K562 (cell line): ENCODE measurements at regions not wholly inside any gene's neighbourhood (a gene's known extent, or its start where the extent isn't known, plus 50 kb on each side); places are given as distances from the start of the nearest gene placed in this dataset.

Experiments used
- ETV6 ChIP-seq, 3 experiments: fragments of 150-350 bp in 1 of 3; sonication (generic) in 1 of 3; formaldehyde crosslinking in 1 of 3; IDR thresholded peaks; 2 replicates each; pipeline versions ENCODE4 v1.6.1 to v1.8.0; 2014 to 2022; ENCODE audit warnings: borderline replicate concordance in 2 of 3, low read depth in 2 of 3, antibody characterized with exemption in 1 of 3, low read length in 1 of 3, mild to moderate bottlenecking in 1 of 3, missing genetic modification reagents in 1 of 3
- EZH2 ChIP-seq: IDR thresholded peaks from 2 replicates; pipeline ENCODE4 v1.6.1; 2012; ENCODE audit warnings: low read depth, mild to moderate bottlenecking, inconsistent platforms, low read length, borderline replicate concordance
- FOXK1 ChIP-seq: sonication (generic); formaldehyde crosslinking; IDR thresholded peaks from 2 replicates; pipeline ENCODE4 v1.8.0; 2022; ENCODE audit warnings: missing genetic modification reagents, mild to moderate bottlenecking, borderline replicate concordance
- FOXP1 ChIP-seq: sonication (generic); formaldehyde crosslinking; IDR thresholded peaks from 2 replicates; pipeline ENCODE4 v1.8.0; 2022; ENCODE audit warnings: mild to moderate bottlenecking, missing genetic modification reagents
- GTF2A2 ChIP-seq: IDR thresholded peaks from 2 replicates; pipeline ENCODE4 v1.6.1; 2016; ENCODE audit warnings: mild to moderate bottlenecking, missing genetic modification characterization, missing compliant biosample characterization
- JUNB ChIP-seq: fragments of 450-650 bp; formaldehyde crosslinking; conservative IDR thresholded peaks from 2 replicates; pipeline ENCODE4 v1.4.0; 2020; ENCODE audit warnings: mild to moderate bottlenecking
- NONO ChIP-seq, 2 experiments: fragments of 200-400 bp in 1 of 2; fragments of 450-650 bp in 1 of 2; formaldehyde crosslinking in 1 of 2; IDR thresholded peaks; 2 replicates each; pipeline ENCODE4 v1.6.1; 2017; ENCODE audit warnings: low read depth in 2 of 2, mild to moderate bottlenecking in 2 of 2, moderate library complexity in 2 of 2, low read length in 1 of 2
- TAF1 ChIP-seq: IDR thresholded peaks from 2 replicates; pipeline ENCODE4 v1.6.1; 2011; ENCODE audit warnings: mild to moderate bottlenecking, low read length, moderate library complexity; ENCODE audit not compliant: insufficient read depth, control insufficient read depth, severe bottlenecking; ENCODE audit errors: extremely low read depth
- ZBTB17 ChIP-seq: fragments of 450-650 bp; formaldehyde crosslinking; IDR thresholded peaks from 2 replicates; pipeline ENCODE4 v1.4.0; 2020; ENCODE audit warnings: mild to moderate bottlenecking
- TF ChIP-seq, protein P1 (sequence below), 3 experiments: IDR thresholded peaks in 2 of 3; conservative IDR thresholded peaks in 1 of 3; 2 replicates each; pipeline ENCODE4 v1.5.1; 2011 to 2012; ENCODE audit warnings: low read length in 3 of 3, mild to moderate bottlenecking in 3 of 3, control low read depth in 2 of 3, improper control_type of control experiment in 1 of 3, inconsistent platforms in 1 of 3, low read depth in 1 of 3, mixed read lengths in 1 of 3, moderate library complexity in 1 of 3; ENCODE audit not compliant: insufficient read depth in 2 of 3
- TF ChIP-seq, protein P2 (sequence below): fragments of 200-800 bp; sonication (Bioruptor generic); IDR thresholded peaks from 2 replicates; pipeline ENCODE4 v1.6.1; 2017; ENCODE audit warnings: missing genetic modification characterization, missing compliant biosample characterization
- TF ChIP-seq, protein P3 (sequence below): sonication (generic); formaldehyde crosslinking; IDR thresholded peaks from 2 replicates; pipeline ENCODE4 v1.9.0; 2022; ENCODE audit warnings: mild to moderate bottlenecking, missing genetic modification reagents

DNA sequence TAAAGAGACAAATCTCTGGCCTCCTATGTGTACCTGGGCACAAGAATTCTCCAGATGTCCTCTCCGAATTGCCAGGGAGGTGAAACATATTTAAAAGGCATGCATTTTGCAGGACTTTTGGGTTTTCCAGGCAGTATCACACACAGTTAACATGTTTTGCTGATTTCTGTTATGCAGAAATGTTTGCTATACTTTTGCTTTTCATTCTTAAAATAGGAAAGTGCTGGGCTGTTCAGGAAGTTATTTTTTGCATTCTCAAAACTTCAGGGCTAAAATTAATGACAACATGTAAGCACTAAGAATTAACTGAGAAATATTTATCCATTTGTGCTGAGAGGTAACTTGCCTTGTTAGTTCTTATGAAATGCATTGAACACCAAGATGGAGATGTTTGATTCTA is 390.7 kb upstream of the CTSO start:
- TF ChIP-seq GTF2A2 (tag): no peak
- no peak for TF ChIP-seq TAF1
- TF ChIP-seq ZBTB17 (CRISPR knock-in tag): no peak
- TF ChIP-seq FOXK1 (CRISPR knock-in tag): no peak
- TF ChIP-seq, protein P1, sequence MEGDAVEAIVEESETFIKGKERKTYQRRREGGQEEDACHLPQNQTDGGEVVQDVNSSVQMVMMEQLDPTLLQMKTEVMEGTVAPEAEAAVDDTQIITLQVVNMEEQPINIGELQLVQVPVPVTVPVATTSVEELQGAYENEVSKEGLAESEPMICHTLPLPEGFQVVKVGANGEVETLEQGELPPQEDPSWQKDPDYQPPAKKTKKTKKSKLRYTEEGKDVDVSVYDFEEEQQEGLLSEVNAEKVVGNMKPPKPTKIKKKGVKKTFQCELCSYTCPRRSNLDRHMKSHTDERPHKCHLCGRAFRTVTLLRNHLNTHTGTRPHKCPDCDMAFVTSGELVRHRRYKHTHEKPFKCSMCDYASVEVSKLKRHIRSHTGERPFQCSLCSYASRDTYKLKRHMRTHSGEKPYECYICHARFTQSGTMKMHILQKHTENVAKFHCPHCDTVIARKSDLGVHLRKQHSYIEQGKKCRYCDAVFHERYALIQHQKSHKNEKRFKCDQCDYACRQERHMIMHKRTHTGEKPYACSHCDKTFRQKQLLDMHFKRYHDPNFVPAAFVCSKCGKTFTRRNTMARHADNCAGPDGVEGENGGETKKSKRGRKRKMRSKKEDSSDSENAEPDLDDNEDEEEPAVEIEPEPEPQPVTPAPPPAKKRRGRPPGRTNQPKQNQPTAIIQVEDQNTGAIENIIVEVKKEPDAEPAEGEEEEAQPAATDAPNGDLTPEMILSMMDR (IDR thresholded peaks at IDR 0.05 in 2 of 3, conservative IDR thresholded peaks at IDR 0.05 in 1 of 3; ENCODE audit: insufficient read depth in 2 of 3, low read depth in 1 of 3, low read length in 3 of 3): no peak
- no peak for TF ChIP-seq NONO (IDR thresholded peaks at IDR 0.05; ENCODE audit: low read depth in 2 of 2, low read length in 1 of 2)
- TF ChIP-seq, protein P2, sequence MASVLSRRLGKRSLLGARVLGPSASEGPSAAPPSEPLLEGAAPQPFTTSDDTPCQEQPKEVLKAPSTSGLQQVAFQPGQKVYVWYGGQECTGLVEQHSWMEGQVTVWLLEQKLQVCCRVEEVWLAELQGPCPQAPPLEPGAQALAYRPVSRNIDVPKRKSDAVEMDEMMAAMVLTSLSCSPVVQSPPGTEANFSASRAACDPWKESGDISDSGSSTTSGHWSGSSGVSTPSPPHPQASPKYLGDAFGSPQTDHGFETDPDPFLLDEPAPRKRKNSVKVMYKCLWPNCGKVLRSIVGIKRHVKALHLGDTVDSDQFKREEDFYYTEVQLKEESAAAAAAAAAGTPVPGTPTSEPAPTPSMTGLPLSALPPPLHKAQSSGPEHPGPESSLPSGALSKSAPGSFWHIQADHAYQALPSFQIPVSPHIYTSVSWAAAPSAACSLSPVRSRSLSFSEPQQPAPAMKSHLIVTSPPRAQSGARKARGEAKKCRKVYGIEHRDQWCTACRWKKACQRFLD: no peak
- TF ChIP-seq, protein P3, sequence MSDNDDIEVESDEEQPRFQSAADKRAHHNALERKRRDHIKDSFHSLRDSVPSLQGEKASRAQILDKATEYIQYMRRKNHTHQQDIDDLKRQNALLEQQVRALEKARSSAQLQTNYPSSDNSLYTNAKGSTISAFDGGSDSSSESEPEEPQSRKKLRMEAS: no peak
- no peak for TF ChIP-seq JUNB (CRISPR knock-in tag)
- no peak for TF ChIP-seq FOXP1 (CRISPR knock-in tag)
- TF ChIP-seq ETV6 (IDR thresholded peaks at IDR 0.05; ENCODE audit: borderline replicate concordance in 1 of 2, low read depth in 2 of 2, low read length in 1 of 2): no peak
- TF ChIP-seq ETV6 (CRISPR knock-in tag; IDR thresholded peaks at IDR 0.05; ENCODE audit: borderline replicate concordance): no peak
- no peak for TF ChIP-seq EZH2
